ENCODE measurements at regions not wholly inside any gene's neighbourhood (a gene's known extent, or its start where the extent isn't known, plus 50 kb on each side); places are given as distances from the start of the nearest gene placed in this dataset.

- TF ChIP-seq CTCF (IDR thresholded peaks at IDR 0.05), result no peak
- TF ChIP-seq POLR2AphosphoS5 (IDR thresholded peaks at IDR 0.05), result no peak
- TF ChIP-seq EP300 (IDR thresholded peaks at IDR 0.05), result no peak
Observed at GRCh38 chr20:21862259-21862946, 156.9 kb downstream of the PAX1 start.

Measured in sigmoid colon (tissue), 4 donors.